CD4-positive, alpha-beta T cell (primary cell): ENCODE measurements at regions not wholly inside any gene's neighbourhood (a gene's known extent, or its start where the extent isn't known, plus 50 kb on each side); places are given as distances from the start of the nearest gene placed in this dataset.

ENCODE experiments used
- ATAC-seq: fragments of 200-7000 bp; cut with Tn5 transposase; one replicate; pipeline ENCODE4 v1.10.0; 2022; ENCODE audit warnings: mild to moderate bottlenecking; ENCODE audit not compliant: poor library complexity
- CTCF ChIA-PET: fragments of 350-600 bp; sonication (Branson Sonifier 250); formaldehyde crosslinking; loops from one replicate; lab custom pipeline; 2021; ENCODE audit warnings: antibody characterized with exemption, inconsistent platforms; lab: Charles Lee
- POLR2A ChIA-PET: fragments of 350-600 bp; sonication (Branson Sonifier 250); formaldehyde crosslinking; loops from one replicate; lab custom pipeline; 2021; ENCODE audit warnings: antibody characterized with exemption, inconsistent platforms; lab: Charles Lee
- DNase-seq, 14 experiments: peaks; one replicate each; pipeline ENCODE4 v3.0.0-alpha.2; 2013 to 2020; ENCODE audit warnings: mixed read lengths in 2 of 14
- H3K27ac ChIP-seq, 2 donors: one replicate each; pipeline versions ENCODE4 v1.5.1 to v1.7.0; 2013; ENCODE audit warnings: low read length in 2 of 2, low read depth in 1 of 2, mild to moderate bottlenecking in 1 of 2
- H3K27me3 ChIP-seq, 2 experiments: 1 replicate in 1 of 2; 2 replicates in 1 of 2; pipeline versions ENCODE4 v1.6.1 to v1.7.0; 2013; ENCODE audit warnings: low read length in 2 of 2, control low read depth in 1 of 2, mild to moderate bottlenecking in 1 of 2, moderate library complexity in 1 of 2; ENCODE audit not compliant: insufficient read depth in 2 of 2, control insufficient read depth in 1 of 2
- H3K36me3 ChIP-seq: one replicate; pipeline ENCODE4 v1.6.1; 2013; ENCODE audit warnings: low read length, control low read depth; ENCODE audit not compliant: insufficient read depth
- H3K4me1 ChIP-seq: one replicate; pipeline ENCODE4 v1.6.1; 2013; ENCODE audit warnings: low read length, control low read depth; ENCODE audit not compliant: insufficient read depth
- H3K4me3 ChIP-seq: one replicate; pipeline ENCODE4 v1.5.1; 2013; ENCODE audit warnings: mild to moderate bottlenecking, low read length, moderate library complexity
- H3K9me3 ChIP-seq, 2 experiments: 1 replicate in 1 of 2; 2 replicates in 1 of 2; pipeline versions ENCODE4 v1.6.1 to v1.7.0; 2013; ENCODE audit warnings: low read length in 2 of 2, mild to moderate bottlenecking in 2 of 2, control low read depth in 1 of 2, moderate library complexity in 1 of 2; ENCODE audit not compliant: control insufficient read depth in 1 of 2, insufficient read depth in 1 of 2
- H3K27ac Mint-ChIP-seq: one replicate; pipeline ENCODE4 v1.8.0; 2020; ENCODE audit warnings: mixed read lengths
- H3K27me3 Mint-ChIP-seq: one replicate; pipeline ENCODE4 v1.8.0; 2021; ENCODE audit warnings: mixed read lengths
- H3K36me3 Mint-ChIP-seq: one replicate; pipeline ENCODE4 v1.8.0; 2021; ENCODE audit warnings: low read depth, mixed read lengths
- H3K4me1 Mint-ChIP-seq: one replicate; pipeline ENCODE4 v1.8.0; 2021; ENCODE audit warnings: low read depth, mixed read lengths
- H3K4me3 Mint-ChIP-seq: one replicate; pipeline ENCODE4 v1.8.0; 2020; ENCODE audit warnings: mild to moderate bottlenecking, mixed read lengths
- H3K9me3 Mint-ChIP-seq: one replicate; pipeline ENCODE4 v1.8.0; 2020; ENCODE audit warnings: mixed read lengths
- intact Hi-C, 2 experiments: fragments of 100-400 bp; cut with DNase I in 1 of 2; cut with micrococcal nuclease in 1 of 2; formaldehyde crosslinking; loops; one replicate each; pipeline versions ENCODE4 v1.15.1 to v1.9.0; 2023 to 2025; cut with DNase I, micrococcal nuclease
- TF ChIP-seq, protein P1 (sequence below): fragments of 200-600 bp; IDR thresholded peaks from one replicate; pipeline ENCODE4 v1.8.0; 2022; ENCODE audit warnings: antibody characterized with exemption, mild to moderate bottlenecking

DNA sequence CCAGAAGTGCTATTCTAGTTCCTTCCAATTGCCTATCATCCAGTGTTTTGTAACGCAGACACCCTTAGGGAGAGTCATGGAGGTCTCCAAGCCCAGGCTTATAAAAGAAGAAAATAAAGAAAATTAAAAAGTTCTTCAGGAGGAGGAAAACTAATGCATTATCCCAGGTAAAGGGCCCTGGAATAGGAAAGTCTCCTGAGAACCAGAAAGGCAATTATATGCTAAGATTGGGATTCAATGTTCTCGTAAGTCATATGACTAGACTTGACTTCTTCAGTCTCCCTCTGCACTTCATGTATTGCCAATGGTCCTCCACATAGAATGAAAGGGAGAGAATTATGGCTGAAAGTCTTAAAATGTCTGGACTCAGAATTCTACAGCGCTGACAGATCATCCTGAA is 154.4 kb upstream of the STK32A start:
- ATAC-seq (no peak), DNase-seq (no peak)
- Histone ChIP-seq H3K36me3 (no peaks in the 10 kb centered on the region), H3K9me3 (no peaks in the 10 kb centered on the region), H3K4me1 (no peaks in the 10 kb centered on the region), H3K27ac (no peak overlapping the region), H3K4me3 (no peak overlapping the region), H3K27me3 (no peaks in the 10 kb centered on the region)
- Mint-ChIP-seq H3K9me3 (no peaks in the 10 kb centered on the region), H3K4me1 (no peaks in the 10 kb centered on the region), H3K27me3 (no peaks in the 10 kb centered on the region), H3K27ac (no peak overlapping the region), H3K36me3 (no peaks in the 10 kb centered on the region), H3K4me3 (no peak overlapping the region)
- TF ChIP-seq, protein P1, sequence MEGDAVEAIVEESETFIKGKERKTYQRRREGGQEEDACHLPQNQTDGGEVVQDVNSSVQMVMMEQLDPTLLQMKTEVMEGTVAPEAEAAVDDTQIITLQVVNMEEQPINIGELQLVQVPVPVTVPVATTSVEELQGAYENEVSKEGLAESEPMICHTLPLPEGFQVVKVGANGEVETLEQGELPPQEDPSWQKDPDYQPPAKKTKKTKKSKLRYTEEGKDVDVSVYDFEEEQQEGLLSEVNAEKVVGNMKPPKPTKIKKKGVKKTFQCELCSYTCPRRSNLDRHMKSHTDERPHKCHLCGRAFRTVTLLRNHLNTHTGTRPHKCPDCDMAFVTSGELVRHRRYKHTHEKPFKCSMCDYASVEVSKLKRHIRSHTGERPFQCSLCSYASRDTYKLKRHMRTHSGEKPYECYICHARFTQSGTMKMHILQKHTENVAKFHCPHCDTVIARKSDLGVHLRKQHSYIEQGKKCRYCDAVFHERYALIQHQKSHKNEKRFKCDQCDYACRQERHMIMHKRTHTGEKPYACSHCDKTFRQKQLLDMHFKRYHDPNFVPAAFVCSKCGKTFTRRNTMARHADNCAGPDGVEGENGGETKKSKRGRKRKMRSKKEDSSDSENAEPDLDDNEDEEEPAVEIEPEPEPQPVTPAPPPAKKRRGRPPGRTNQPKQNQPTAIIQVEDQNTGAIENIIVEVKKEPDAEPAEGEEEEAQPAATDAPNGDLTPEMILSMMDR = no peak
- intact Hi-C loops = no loop called here
- CTCF ChIA-PET = no interaction called here
- POLR2A ChIA-PET = no interaction called here

DNA sequence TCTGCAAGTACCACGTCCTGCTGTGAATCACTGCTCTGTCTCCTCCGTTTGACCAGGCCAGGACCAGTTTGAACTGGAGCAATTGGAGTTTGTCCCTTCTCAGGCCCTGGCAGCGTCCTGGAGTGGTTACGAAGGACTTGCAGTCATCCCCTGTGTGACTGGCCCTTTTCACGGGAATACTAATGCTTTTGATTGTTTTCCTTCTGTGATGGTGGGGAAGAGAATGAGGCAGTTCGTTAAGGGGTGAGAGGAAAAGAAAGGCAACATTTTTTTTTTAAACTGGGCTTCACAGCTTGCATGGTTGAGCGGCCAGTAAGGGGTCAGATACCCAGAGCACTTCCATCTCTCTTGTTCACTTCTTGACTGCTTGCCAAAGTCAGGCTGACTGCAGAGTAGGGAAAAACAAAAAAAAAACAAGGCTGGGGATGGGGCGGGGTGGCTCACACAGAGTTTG is 153.5 kb upstream of the STK32A start:
- Histone ChIP-seq H3K9me3 (no peaks in the 10 kb centered on the region), H3K27ac (no peak overlapping the region), H3K4me1 (no peaks in the 10 kb centered on the region), H3K4me3 (no peak overlapping the region), H3K27me3 (no peaks in the 10 kb centered on the region), H3K36me3 (no peaks in the 10 kb centered on the region)
- CTCF ChIA-PET = no interaction called here
- Mint-ChIP-seq H3K27me3 (no peaks in the 10 kb centered on the region), H3K4me1 (no peaks in the 10 kb centered on the region), H3K27ac (no peak overlapping the region), H3K36me3 (no peaks in the 10 kb centered on the region), H3K4me3 (no peak overlapping the region), H3K9me3 (no peaks in the 10 kb centered on the region)
- no peak for DNase-seq
- POLR2A ChIA-PET = no interaction called here
- TF ChIP-seq, protein P1 = no peak
- no peak for ATAC-seq
- intact Hi-C loops = no loop called here

DNA sequence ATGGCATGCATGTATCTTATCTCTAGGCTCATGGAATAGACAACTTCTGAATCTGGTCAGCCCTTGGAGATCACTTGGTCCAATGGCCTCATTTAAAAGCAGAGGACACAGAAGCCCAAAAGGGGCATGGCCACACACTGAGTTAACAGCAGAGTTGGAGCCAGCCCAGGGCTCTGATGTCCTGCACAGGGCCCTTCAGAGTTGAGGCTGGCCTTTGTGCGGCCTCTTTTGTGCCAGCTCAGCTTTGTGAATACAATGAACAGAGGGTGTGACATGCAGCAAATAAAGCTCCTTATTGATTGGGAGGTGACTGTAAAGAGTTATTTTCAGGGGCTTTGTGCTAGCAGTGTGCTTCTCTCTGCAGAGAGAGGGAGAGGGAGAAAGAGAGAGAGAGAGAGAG is 150.1 kb upstream of the STK32A start:
- ChIA-PET CTCF (no interaction called here), POLR2A (no interaction called here)
- H3K9me3 ChIP-seq = no peaks in the 10 kb centered on the region
- H3K36me3 Mint-ChIP-seq = no peaks in the 10 kb centered on the region
- DNase-seq (no peak), ATAC-seq (no peak)
- H3K27me3 Mint-ChIP-seq = no peaks in the 10 kb centered on the region
- no peak overlapping the region for H3K27ac Mint-ChIP-seq
- H3K27me3 ChIP-seq = no peaks in the 10 kb centered on the region
- TF ChIP-seq, protein P1 = no peak
- H3K4me1 ChIP-seq = no peaks in the 10 kb centered on the region
- no peaks in the 10 kb centered on the region for H3K36me3 ChIP-seq
- no peaks in the 10 kb centered on the region for H3K4me1 Mint-ChIP-seq
- intact Hi-C loops = no loop called here
- H3K4me3 Mint-ChIP-seq = no peak overlapping the region
- no peak overlapping the region for H3K27ac ChIP-seq
- H3K9me3 Mint-ChIP-seq = no peaks in the 10 kb centered on the region
- H3K4me3 ChIP-seq = no peak overlapping the region
